Stimulated activated naive CD4-positive, alpha-beta T cell (primary cell): ENCODE measurements at regions not wholly inside any gene's neighbourhood (a gene's known extent, or its start where the extent isn't known, plus 50 kb on each side); places are given as distances from the start of the nearest gene placed in this dataset.
"Not testable (repeated sequence)": the region's sequence is repeated elsewhere in the genome, so short reads cannot be mapped to it uniquely, and the experiment has no call there.

Experiments
- DNase-seq, 6 experiments: peaks; one replicate each; lab custom pipeline; 2025; lab: John Stamatoyannopoulos, UW

GRCh38 chr20:57826666-57827287 lies 117.0 kb upstream of the PMEPA1 start:
- DNase-seq, result no peak

- DNase-seq, result no peak
These were observed 115.1 kb upstream of the PMEPA1 start for GRCh38 chr20:57824909-57825308.

GRCh38 chr20:57821935-57822334 lies 112.1 kb upstream of the PMEPA1 start:
- DNase-seq, result no peak

- no peak for DNase-seq
These were observed 110.0 kb upstream of the PMEPA1 start for GRCh38 chr20:57819691-57820380.

GRCh38 chr20:57819291-57819690 lies 109.5 kb upstream of the PMEPA1 start:
- DNase-seq, result no peak

- no peak for DNase-seq
These were observed 108.8 kb upstream of the PMEPA1 start for GRCh38 chr20:57818418-57819181.

GRCh38 chr20:57815405-57815804 lies 105.6 kb upstream of the PMEPA1 start:
- no peak for DNase-seq

- DNase-seq, result no peak
These were observed 104.7 kb upstream of the PMEPA1 start for GRCh38 chr20:57814529-57814928.

GRCh38 chr20:57813509-57814269 lies 103.9 kb upstream of the PMEPA1 start:
- DNase-seq, result no peak

GRCh38 chr20:57812632-57813031 lies 102.8 kb upstream of the PMEPA1 start:
- not testable (repeated sequence) for DNase-seq

GRCh38 chr20:57811374-57812020 lies 101.7 kb upstream of the PMEPA1 start:
- no peak for DNase-seq

- no peak for DNase-seq
These were observed 100.9 kb upstream of the PMEPA1 start for GRCh38 chr20:57810511-57811373.

- DNase-seq, result no peak
These were observed 99.9 kb upstream of the PMEPA1 start for GRCh38 chr20:57809661-57810172.

- DNase-seq, result no peak
These were observed 99.3 kb upstream of the PMEPA1 start for GRCh38 chr20:57809149-57809548.

- DNase-seq, result no peak
These were observed 98.7 kb upstream of the PMEPA1 start for GRCh38 chr20:57808264-57809070.

GRCh38 chr20:57807401-57808263 lies 97.8 kb upstream of the PMEPA1 start:
- no peak for DNase-seq

GRCh38 chr20:57806975-57807374 lies 97.2 kb upstream of the PMEPA1 start:
- no peak for DNase-seq

- no peak for DNase-seq
These were observed 96.7 kb upstream of the PMEPA1 start for GRCh38 chr20:57806476-57806875.

- no peak for DNase-seq
These were observed 95.9 kb upstream of the PMEPA1 start for GRCh38 chr20:57805747-57806146.
